CD14-positive monocyte (primary cell): ENCODE measurements at regions not wholly inside any gene's neighbourhood (a gene's known extent, or its start where the extent isn't known, plus 50 kb on each side); places are given as distances from the start of the nearest gene placed in this dataset.

Source experiments
- DNase-seq, 3 donors: peaks; one replicate each; pipeline ENCODE4 v3.0.0-alpha.2; 2011 to 2022
- H2AFZ ChIP-seq: 2 replicates; pipeline ENCODE4 v1.6.0; 2012; ENCODE audit warnings: mild to moderate bottlenecking, low read depth, low read length, inconsistent platforms; ENCODE audit not compliant: insufficient read depth, poor library complexity, severe bottlenecking
- H3K27ac ChIP-seq, 2 donors: 1 replicate in 1 of 2; 2 replicates in 1 of 2; pipeline ENCODE4 v1.5.1; 2012 to 2013; ENCODE audit warnings: low read length in 2 of 2, control low read depth in 1 of 2, inconsistent platforms in 1 of 2, low read depth in 1 of 2, mild to moderate bottlenecking in 1 of 2
- H3K27me3 ChIP-seq, 2 donors: one replicate each; pipeline versions ENCODE4 v1.6.0 to v1.6.1; 2011 to 2013; ENCODE audit warnings: low read length in 2 of 2; ENCODE audit not compliant: control insufficient read depth in 2 of 2, insufficient read depth in 2 of 2
- H3K36me3 ChIP-seq, 2 donors: replicated peaks in 1 of 2; 1 replicate in 1 of 2; 2 replicates in 1 of 2; pipeline versions ENCODE4 v1.5.1 to v1.6.1; 2012 to 2013; ENCODE audit warnings: low read length in 2 of 2, control low read depth in 1 of 2, inconsistent platforms in 1 of 2, mild to moderate bottlenecking in 1 of 2; ENCODE audit not compliant: insufficient read depth in 2 of 2, control insufficient read depth in 1 of 2
- H3K4me1 ChIP-seq, 2 donors: 1 replicate in 1 of 2; 2 replicates in 1 of 2; pipeline versions ENCODE4 v1.5.1 to v1.6.1; 2012 to 2013; ENCODE audit warnings: low read length in 2 of 2, control low read depth in 1 of 2, inconsistent platforms in 1 of 2, mild to moderate bottlenecking in 1 of 2, moderate library complexity in 1 of 2; ENCODE audit not compliant: insufficient read depth in 2 of 2, control insufficient read depth in 1 of 2
- H3K4me2 ChIP-seq: replicated peaks from 2 replicates; pipeline ENCODE3; 2012; ENCODE audit warnings: low read length, moderate library complexity, mild to moderate bottlenecking; ENCODE audit not compliant: poor library complexity, severe bottlenecking; ENCODE audit errors: extremely low read depth
- H3K4me3 ChIP-seq, 3 experiments: fragments of 200-600 bp in 1 of 3; sonication (generic) in 1 of 3; replicated peaks in 1 of 3; 1 replicate in 2 of 3; 2 replicates in 1 of 3; pipeline ENCODE4 v1.5.1; 2011 to 2013; ENCODE audit warnings: low read length in 3 of 3, mild to moderate bottlenecking in 3 of 3, control low read depth in 2 of 3, low read depth in 2 of 3, inconsistent platforms in 1 of 3, moderate library complexity in 1 of 3
- H3K79me2 ChIP-seq: 2 replicates; pipeline ENCODE4 v1.6.0; 2012; ENCODE audit warnings: mild to moderate bottlenecking, control low read depth, inconsistent platforms, low read length, moderate library complexity; ENCODE audit not compliant: insufficient read depth
- H3K9ac ChIP-seq: 2 replicates; pipeline ENCODE4 v1.6.0; 2017; ENCODE audit warnings: low read length, mild to moderate bottlenecking; ENCODE audit not compliant: insufficient read depth, poor library complexity, severe bottlenecking
- H3K9me3 ChIP-seq, 2 donors: replicated peaks in 1 of 2; 1 replicate in 1 of 2; 2 replicates in 1 of 2; pipeline versions ENCODE4 v1.5.1 to v1.6.1; 2012 to 2013; ENCODE audit warnings: low read length in 2 of 2, control low read depth in 1 of 2; ENCODE audit not compliant: control insufficient read depth in 1 of 2, insufficient read depth in 1 of 2
- H4K20me1 ChIP-seq: 2 replicates; pipeline ENCODE4 v1.6.0; 2012; ENCODE audit warnings: mild to moderate bottlenecking, low read length, control low read depth, moderate library complexity; ENCODE audit not compliant: insufficient read depth
- H3K27ac Mint-ChIP-seq, 7 donors: one replicate each; pipeline ENCODE4 v1.8.0; 2020; ENCODE audit warnings: mild to moderate bottlenecking in 7 of 7, mixed read lengths in 7 of 7, moderate library complexity in 6 of 7, inconsistent platforms in 2 of 7
- H3K27me3 Mint-ChIP-seq, 3 donors: one replicate each; pipeline ENCODE4 v1.8.0; 2021 to 2022; ENCODE audit warnings: low read depth in 3 of 3, mild to moderate bottlenecking in 3 of 3, mixed read lengths in 3 of 3, moderate library complexity in 3 of 3, inconsistent platforms in 1 of 3
- H3K36me3 Mint-ChIP-seq, 2 donors: one replicate each; pipeline ENCODE4 v1.8.0; 2020; ENCODE audit warnings: mixed read lengths in 2 of 2, inconsistent platforms in 1 of 2, mild to moderate bottlenecking in 1 of 2
- H3K4me1 Mint-ChIP-seq: one replicate; pipeline ENCODE4 v1.8.0; 2020; ENCODE audit warnings: mild to moderate bottlenecking, mixed read lengths
- H3K4me3 Mint-ChIP-seq, 2 donors: one replicate each; pipeline ENCODE4 v1.8.0; 2020; ENCODE audit warnings: mild to moderate bottlenecking in 2 of 2, mixed read lengths in 2 of 2, moderate library complexity in 1 of 2
- H3K9me3 Mint-ChIP-seq, 7 donors: one replicate each; pipeline ENCODE4 v1.8.0; 2020 to 2022; ENCODE audit warnings: mixed read lengths in 7 of 7, mild to moderate bottlenecking in 6 of 7, moderate library complexity in 6 of 7, inconsistent platforms in 2 of 7
- CTCF ChIP-seq: fragments of 200-600 bp; IDR thresholded peaks from one replicate; pipeline ENCODE4 v1.8.0; 2022; ENCODE audit warnings: antibody characterized with exemption, mild to moderate bottlenecking
- WGBS: methylation state at CpG from one replicate; pipeline ENCODE4 v1.1.5; 2013; ENCODE audit warnings: missing lambda C conversion rate; ENCODE audit not compliant: insufficient coverage; 5-methylcytosine and 5-hydroxymethylcytosine counted together
- intact Hi-C, 2 donors: fragments of 100-400 bp; cut with micrococcal nuclease; formaldehyde crosslinking; loops; one replicate each; pipeline versions ENCODE4 v1.15.0 to v1.15.1; 2023

- H3K27me3 ChIP-seq: no peaks in the 10 kb centered on the region
- TF ChIP-seq CTCF: no peak
- H3K27ac ChIP-seq: no peak overlapping the region
- no peak overlapping the region for H3K9ac ChIP-seq
- Mint-ChIP-seq H3K4me1 (no peaks in the 10 kb centered on the region), H3K27ac (no peak overlapping the region), H3K9me3 (peaks cover 0 to 3% (median 2%) of the 10 kb centered on the region in 7 donors), H3K4me3 (no peak overlapping the region), H3K36me3 (no peaks in the 10 kb centered on the region), H3K27me3 (no peaks in the 10 kb centered on the region)
- H3K4me3 ChIP-seq: no peak overlapping the region
- no peaks in the 10 kb centered on the region for H3K36me3 ChIP-seq
- no peaks in the 10 kb centered on the region for H3K4me1 ChIP-seq
- intact Hi-C loops: no loop called here
- DNase-seq: no peak
- no peaks in the 10 kb centered on the region for H3K79me2 ChIP-seq
- no peak overlapping the region for H2AFZ ChIP-seq
- H4K20me1 ChIP-seq: no peaks in the 10 kb centered on the region
- 50% methylated on average over 2 of the region's 4 CpGs for WGBS
- no peaks in the 10 kb centered on the region for H3K9me3 ChIP-seq
- no peak overlapping the region for H3K4me2 ChIP-seq
These were observed 412.8 kb downstream of the KIF2B start for GRCh38 chr17:54235571-54235970.

GRCh38 chr17:54237911-54238515, 415.3 kb downstream of the KIF2B start:
- intact Hi-C loops: no loop called here
- Histone ChIP-seq H4K20me1 (no peaks in the 10 kb centered on the region), H3K36me3 (no peaks in the 10 kb centered on the region)

More at GRCh38 chr17:54237911-54238515, 415.3 kb downstream of the KIF2B start:
- no peak overlapping the region for H2AFZ ChIP-seq
- no peaks in the 10 kb centered on the region for H3K27me3 ChIP-seq
- Mint-ChIP-seq H3K36me3 (no peaks in the 10 kb centered on the region), H3K4me3 (no peak overlapping the region), H3K27me3 (no peaks in the 10 kb centered on the region), H3K9me3 (peaks cover 0 to 4% (median 2%) of the 10 kb centered on the region in 7 donors), H3K27ac (no peak overlapping the region), H3K4me1 (no peaks in the 10 kb centered on the region)
- no peak for TF ChIP-seq CTCF
- H3K27ac ChIP-seq: no peak overlapping the region
- no peaks in the 10 kb centered on the region for H3K79me2 ChIP-seq
- no peaks in the 10 kb centered on the region for H3K9me3 ChIP-seq
- WGBS: no CpG with 5 or more reads among the region's 5 CpGs
- DNase-seq: no peak
- no peaks in the 10 kb centered on the region for H3K4me1 ChIP-seq
- no peak overlapping the region for H3K4me3 ChIP-seq
- H3K9ac ChIP-seq: no peak overlapping the region
- H3K4me2 ChIP-seq: no peak overlapping the region
